ENCODE measurements at regions not wholly inside any gene's neighbourhood (a gene's known extent, or its start where the extent isn't known, plus 50 kb on each side); places are given as distances from the start of the nearest gene placed in this dataset.

DNA sequence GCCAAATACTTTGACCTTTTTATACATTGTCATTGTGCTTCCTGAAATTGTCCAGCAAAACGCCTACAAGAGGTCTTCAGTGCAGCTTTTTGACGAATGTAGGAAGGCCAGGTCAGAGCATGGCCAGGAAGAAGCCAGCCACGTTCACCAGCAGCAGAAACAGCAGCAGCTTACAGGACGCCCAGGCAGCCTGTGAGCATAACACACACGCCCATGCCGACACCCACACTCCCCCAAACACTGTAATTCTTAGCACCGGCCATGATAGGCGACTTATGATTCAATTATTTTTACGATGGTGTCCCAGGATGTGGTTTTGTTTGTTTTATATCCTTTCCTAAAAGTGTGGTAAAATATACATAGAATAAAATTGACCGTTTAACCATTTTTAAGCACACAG lies 249.1 kb upstream of the SALL3 start:
- H3K36me3 ChIP-seq (ENCODE audit: low read depth), result no peaks in the 10 kb centered on the region
- intact Hi-C loops (cut with DNase I, micrococcal nuclease), result no loop called here
- no peaks in the 10 kb centered on the region for H3K4me1 ChIP-seq (ENCODE audit: low read depth)
- no peak overlapping the region for H3K4me3 ChIP-seq
- H3K9me3 ChIP-seq, result no peaks in the 10 kb centered on the region
- ATAC-seq (no peak), DNase-seq (peak in 1 of 3 donors; percentile 21)
- TF ChIP-seq, protein P1, sequence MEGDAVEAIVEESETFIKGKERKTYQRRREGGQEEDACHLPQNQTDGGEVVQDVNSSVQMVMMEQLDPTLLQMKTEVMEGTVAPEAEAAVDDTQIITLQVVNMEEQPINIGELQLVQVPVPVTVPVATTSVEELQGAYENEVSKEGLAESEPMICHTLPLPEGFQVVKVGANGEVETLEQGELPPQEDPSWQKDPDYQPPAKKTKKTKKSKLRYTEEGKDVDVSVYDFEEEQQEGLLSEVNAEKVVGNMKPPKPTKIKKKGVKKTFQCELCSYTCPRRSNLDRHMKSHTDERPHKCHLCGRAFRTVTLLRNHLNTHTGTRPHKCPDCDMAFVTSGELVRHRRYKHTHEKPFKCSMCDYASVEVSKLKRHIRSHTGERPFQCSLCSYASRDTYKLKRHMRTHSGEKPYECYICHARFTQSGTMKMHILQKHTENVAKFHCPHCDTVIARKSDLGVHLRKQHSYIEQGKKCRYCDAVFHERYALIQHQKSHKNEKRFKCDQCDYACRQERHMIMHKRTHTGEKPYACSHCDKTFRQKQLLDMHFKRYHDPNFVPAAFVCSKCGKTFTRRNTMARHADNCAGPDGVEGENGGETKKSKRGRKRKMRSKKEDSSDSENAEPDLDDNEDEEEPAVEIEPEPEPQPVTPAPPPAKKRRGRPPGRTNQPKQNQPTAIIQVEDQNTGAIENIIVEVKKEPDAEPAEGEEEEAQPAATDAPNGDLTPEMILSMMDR (IDR thresholded peaks at IDR 0.05), result no peak

DNA sequence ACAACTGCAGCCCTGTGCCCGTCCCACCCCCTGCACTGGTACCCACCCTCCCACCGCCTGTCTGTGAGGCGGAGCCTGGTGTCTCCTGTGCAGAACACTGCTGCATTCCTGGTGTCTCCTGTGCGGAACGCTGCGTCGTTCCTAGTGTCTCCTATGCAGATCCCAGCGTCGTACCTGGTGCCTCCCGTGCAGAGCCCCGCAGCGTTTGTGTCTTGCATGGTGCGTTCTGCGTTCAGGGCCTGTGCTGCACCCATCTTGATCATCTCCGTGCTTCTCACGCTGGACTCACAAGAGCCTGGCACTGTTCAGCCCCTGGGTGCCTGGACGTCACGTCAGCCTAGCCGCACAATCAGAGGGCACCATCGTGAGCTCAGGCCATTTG lies 248.6 kb upstream of the SALL3 start:
- intact Hi-C loops (cut with DNase I, micrococcal nuclease), result no loop called here
- Histone ChIP-seq H3K36me3 (ENCODE audit: low read depth) (no peaks in the 10 kb centered on the region), H3K4me1 (ENCODE audit: low read depth) (no peaks in the 10 kb centered on the region), H3K4me3 (no peak overlapping the region), H3K9me3 (no peaks in the 10 kb centered on the region)
- no peak for ATAC-seq
- TF ChIP-seq, protein P1 (IDR thresholded peaks at IDR 0.05), result no peak
- peak in 1 of 3 donors; percentile 37 for DNase-seq

DNA sequence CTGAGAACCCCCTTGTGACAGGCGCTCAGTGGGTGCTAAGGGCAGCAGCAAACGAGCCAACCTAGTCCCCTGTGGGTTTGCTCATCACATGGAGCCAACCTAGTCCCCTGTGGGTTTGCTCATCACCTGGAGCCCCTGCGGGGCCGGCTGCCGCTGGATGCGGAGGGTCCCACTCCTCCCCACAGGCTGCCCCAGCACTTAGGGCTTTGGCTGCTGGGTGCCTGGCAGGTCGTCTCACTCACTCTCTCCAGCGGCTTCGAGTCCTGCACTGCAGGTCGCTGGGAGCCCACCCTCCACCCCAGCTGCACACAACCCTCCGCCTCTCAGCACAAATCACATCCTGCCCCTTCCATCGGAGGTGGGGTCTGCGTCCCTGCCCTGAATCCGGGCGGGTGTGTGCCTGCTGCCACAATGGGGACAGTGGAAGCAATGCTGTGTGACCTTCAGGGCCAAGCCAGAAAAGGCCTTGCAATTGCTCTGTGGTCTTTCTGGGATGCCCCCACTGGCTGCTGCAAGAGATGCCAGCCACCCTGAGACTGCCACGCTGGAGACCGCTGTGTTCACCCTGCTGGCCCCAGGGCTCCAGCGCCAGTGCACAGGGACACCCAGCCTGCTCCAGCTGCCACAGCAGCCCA lies 248.1 kb upstream of the SALL3 start:
- Histone ChIP-seq H3K4me3 (no peak overlapping the region), H3K36me3 (ENCODE audit: low read depth) (no peaks in the 10 kb centered on the region), H3K9me3 (no peaks in the 10 kb centered on the region), H3K4me1 (ENCODE audit: low read depth) (no peaks in the 10 kb centered on the region)
- ATAC-seq (no peak), DNase-seq (peak in 1 of 3 donors; percentile 34)
- TF ChIP-seq, protein P1 (IDR thresholded peaks at IDR 0.05), result no peak
- intact Hi-C loops (cut with DNase I, micrococcal nuclease), result no loop called here

DNA sequence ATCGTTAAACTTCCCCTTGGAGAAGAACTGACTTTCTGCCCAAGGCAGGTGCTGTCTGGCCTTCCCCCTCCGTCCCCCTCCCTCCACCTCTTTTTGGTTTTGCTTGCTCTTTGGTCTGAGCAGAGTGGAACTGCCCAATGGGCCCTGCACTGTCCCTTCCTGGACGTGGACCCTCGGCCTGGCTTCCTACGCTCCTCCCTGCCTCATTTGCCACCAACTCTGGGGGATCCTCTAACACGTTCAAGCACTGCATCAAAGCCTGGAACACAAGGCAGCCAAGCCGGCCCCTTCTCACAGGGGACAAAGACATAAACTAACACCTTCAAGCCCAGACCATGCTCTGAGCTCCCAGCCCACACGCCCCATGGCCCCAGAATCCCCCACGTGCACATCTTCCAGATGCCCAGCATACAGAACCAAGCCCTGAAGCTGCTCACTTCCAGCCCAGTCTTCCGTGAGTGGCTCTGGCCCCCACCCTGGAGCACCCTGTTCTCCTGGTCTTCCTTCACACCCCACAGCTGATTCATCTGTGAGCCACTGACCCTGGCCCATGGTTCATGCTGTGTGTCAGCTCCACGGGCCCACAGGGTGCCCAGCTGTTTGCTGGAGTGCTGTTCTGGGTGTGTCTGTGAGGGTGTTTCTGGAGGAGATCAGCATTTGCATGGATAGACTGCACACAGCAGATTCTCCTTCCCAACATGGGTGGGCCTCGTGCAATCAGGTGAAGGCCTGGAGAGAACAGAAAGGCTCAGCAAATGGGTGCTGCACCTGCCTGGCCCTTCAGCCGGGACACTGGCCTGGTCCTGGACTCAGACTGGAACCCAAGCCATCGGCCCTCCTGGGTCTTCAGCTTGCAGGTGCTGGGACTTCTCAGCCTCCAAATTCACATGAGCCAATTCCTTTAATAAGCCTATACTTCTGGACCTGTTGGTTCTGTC lies 247.1 kb upstream of the SALL3 start:
- no peak overlapping the region for H3K4me3 ChIP-seq
- H3K36me3 ChIP-seq (ENCODE audit: low read depth), result no peaks in the 10 kb centered on the region
- intact Hi-C loops (cut with DNase I, micrococcal nuclease), result no loop called here
- no peaks in the 10 kb centered on the region for H3K9me3 ChIP-seq
- no peaks in the 10 kb centered on the region for H3K4me1 ChIP-seq (ENCODE audit: low read depth)
- ATAC-seq, result no peak
- TF ChIP-seq, protein P1 (IDR thresholded peaks at IDR 0.05), result no peak
- peak in 1 of 3 donors; percentile 22 for DNase-seq

DNA sequence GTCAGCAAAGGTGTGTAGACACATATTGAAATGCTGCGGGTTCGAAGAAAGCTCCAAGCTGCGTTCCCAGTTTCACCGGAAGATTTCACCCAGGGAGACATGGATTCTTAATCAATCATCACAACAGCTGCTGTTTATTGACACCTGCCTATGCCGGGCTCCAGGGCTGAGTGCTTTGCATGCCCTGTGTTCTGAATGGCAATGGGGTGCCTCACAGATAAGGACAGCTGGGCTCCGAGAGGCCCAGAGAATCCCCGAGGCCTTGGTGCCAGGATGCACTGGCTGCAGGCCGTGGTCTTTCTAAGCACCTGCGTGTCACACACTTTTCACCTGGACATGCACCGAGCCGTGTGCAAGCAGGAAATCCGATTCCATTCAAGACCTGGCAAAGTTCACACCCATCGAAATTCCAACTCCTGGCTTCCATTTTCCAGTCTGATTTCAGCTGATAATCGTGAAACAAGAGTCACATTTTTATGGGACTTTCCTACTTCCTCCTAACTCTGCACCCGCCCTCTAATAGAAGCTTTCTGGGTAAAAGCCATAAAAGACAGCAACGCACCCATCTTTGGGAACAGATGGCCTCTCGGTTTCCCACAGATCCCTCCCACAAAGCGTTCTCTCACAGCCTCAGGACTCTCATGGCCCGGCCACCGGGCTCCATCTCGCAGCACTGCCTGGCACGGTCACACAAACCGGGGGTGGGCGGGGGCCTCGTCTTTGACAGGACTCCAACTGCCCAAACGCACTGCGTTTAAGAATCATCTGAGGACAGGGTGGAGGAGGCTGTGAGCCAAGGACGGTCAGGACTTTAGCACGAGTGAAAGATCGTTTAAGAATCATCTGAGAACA lies 245.6 kb upstream of the SALL3 start:
- Histone ChIP-seq H3K36me3 (ENCODE audit: low read depth) (no peaks in the 10 kb centered on the region), H3K4me3 (no peak overlapping the region), H3K4me1 (ENCODE audit: low read depth) (no peaks in the 10 kb centered on the region), H3K9me3 (no peaks in the 10 kb centered on the region)
- TF ChIP-seq, protein P1 (IDR thresholded peaks at IDR 0.05), result no peak
- ATAC-seq (peak; percentile 65), DNase-seq (peak; percentile 16 to 52 (median 33))
- intact Hi-C loops (cut with DNase I, micrococcal nuclease), result no loop called here
